Activated CD8-positive, alpha-beta T cell treated with anti-CD3 and anti-CD28 coated beads for 36 hours (primary cell): ENCODE measurements at regions not wholly inside any gene's neighbourhood (a gene's known extent, or its start where the extent isn't known, plus 50 kb on each side); places are given as distances from the start of the nearest gene placed in this dataset.

Source experiments
- ATAC-seq: fragments of 200-7000 bp; cut with Tn5 transposase; one replicate; pipeline ENCODE4 v1.10.0; 2021; ENCODE audit warnings: mild to moderate bottlenecking, moderate library complexity
- CTCF ChIA-PET: fragments of 350-600 bp; sonication (Branson Sonifier 250); formaldehyde crosslinking; loops from one replicate; lab custom pipeline; 2021; ENCODE audit warnings: antibody characterized with exemption; lab: Charles Lee
- POLR2A ChIA-PET: fragments of 350-600 bp; sonication (Branson Sonifier 250); formaldehyde crosslinking; loops from one replicate; lab custom pipeline; 2021; ENCODE audit warnings: antibody characterized with exemption; lab: Charles Lee
- DNase-seq: peaks from one replicate; pipeline ENCODE4 v3.0.0-alpha.2; 2020
- H3K27ac Mint-ChIP-seq: one replicate; pipeline ENCODE4 v1.8.0; 2021; ENCODE audit warnings: mild to moderate bottlenecking, mixed read lengths
- H3K27me3 Mint-ChIP-seq: one replicate; pipeline ENCODE4 v1.8.0; 2021; ENCODE audit warnings: mixed read lengths
- H3K36me3 Mint-ChIP-seq: one replicate; pipeline ENCODE4 v1.8.0; 2021; ENCODE audit warnings: low read depth, mixed read lengths
- H3K4me1 Mint-ChIP-seq: one replicate; pipeline ENCODE4 v1.8.0; 2021; ENCODE audit warnings: low read depth, mixed read lengths
- H3K4me3 Mint-ChIP-seq: one replicate; pipeline ENCODE4 v1.8.0; 2021; ENCODE audit warnings: mild to moderate bottlenecking, moderate library complexity, mixed read lengths
- H3K9me3 Mint-ChIP-seq: one replicate; pipeline ENCODE4 v1.8.0; 2021; ENCODE audit warnings: mixed read lengths
- CTCF ChIP-seq: fragments of 200-600 bp; IDR thresholded peaks from one replicate; pipeline ENCODE4 v1.8.0; 2022; ENCODE audit warnings: antibody characterized with exemption, mild to moderate bottlenecking
- intact Hi-C: fragments of 100-400 bp; cut with micrococcal nuclease; formaldehyde crosslinking; loops from one replicate; pipeline ENCODE4 v1.10.0; 2022

GRCh38 chr2:66121946-66122345 is 313.0 kb upstream of the MEIS1 start:
- no peaks in the 10 kb centered on the region for H3K27me3 Mint-ChIP-seq
- TF ChIP-seq CTCF: no peak
- no peak overlapping the region for H3K4me3 Mint-ChIP-seq
- no peaks in the 10 kb centered on the region for H3K4me1 Mint-ChIP-seq
- DNase-seq: no peak
- H3K9me3 Mint-ChIP-seq: no peaks in the 10 kb centered on the region
- CTCF ChIA-PET: no interaction called here
- no peak for ATAC-seq
- intact Hi-C loops: no loop called here
- no peak overlapping the region for H3K27ac Mint-ChIP-seq
- POLR2A ChIA-PET: no interaction called here
- H3K36me3 Mint-ChIP-seq: no peaks in the 10 kb centered on the region

GRCh38 chr2:66113988-66114625 is 320.8 kb upstream of the MEIS1 start:
- H3K36me3 Mint-ChIP-seq: no peaks in the 10 kb centered on the region
- no peak for TF ChIP-seq CTCF
- no peak overlapping the region for H3K4me3 Mint-ChIP-seq
- no peaks in the 10 kb centered on the region for H3K27me3 Mint-ChIP-seq
- intact Hi-C loops: no loop called here
- ChIA-PET POLR2A (no interaction called here), CTCF (interaction anchor here (0.6 kb wide), 1 partner anchor 462 kb away, joined by 3 read pairs; no protein-coding TSS in a partner anchor)
- H3K4me1 Mint-ChIP-seq: no peaks in the 10 kb centered on the region
- DNase-seq (no peak), ATAC-seq (no peak)
- H3K27ac Mint-ChIP-seq: no peak overlapping the region
- H3K9me3 Mint-ChIP-seq: no peaks in the 10 kb centered on the region

- no peak overlapping the region for H3K27ac Mint-ChIP-seq
- H3K27me3 Mint-ChIP-seq: no peaks in the 10 kb centered on the region
- peaks cover 2% of the 10 kb centered on the region for H3K9me3 Mint-ChIP-seq
- intact Hi-C loops: no loop called here
- DNase-seq: no peak
- CTCF ChIA-PET: no interaction called here
- POLR2A ChIA-PET: no interaction called here
- no peaks in the 10 kb centered on the region for H3K36me3 Mint-ChIP-seq
- no peaks in the 10 kb centered on the region for H3K4me1 Mint-ChIP-seq
- no peak for ATAC-seq
- TF ChIP-seq CTCF: no peak
- H3K4me3 Mint-ChIP-seq: no peak overlapping the region
Measured at GRCh38 chr2:66111706-66112105, 323.2 kb upstream of the MEIS1 start.

- no peak for TF ChIP-seq CTCF
- no peaks in the 10 kb centered on the region for H3K27me3 Mint-ChIP-seq
- H3K36me3 Mint-ChIP-seq: no peaks in the 10 kb centered on the region
- ATAC-seq: no peak
- ChIA-PET CTCF (no interaction called here), POLR2A (no interaction called here)
- H3K4me1 Mint-ChIP-seq: no peaks in the 10 kb centered on the region
- no peak for DNase-seq
- intact Hi-C loops: no loop called here
- no peak overlapping the region for H3K4me3 Mint-ChIP-seq
- peaks cover 2% of the 10 kb centered on the region for H3K9me3 Mint-ChIP-seq
- no peak overlapping the region for H3K27ac Mint-ChIP-seq
Measured at GRCh38 chr2:66110608-66111007, 324.3 kb upstream of the MEIS1 start.

- Mint-ChIP-seq H3K36me3 (no peaks in the 10 kb centered on the region), H3K9me3 (peaks cover 2% of the 10 kb centered on the region), H3K27ac (no peak overlapping the region), H3K4me1 (no peaks in the 10 kb centered on the region), H3K27me3 (no peaks in the 10 kb centered on the region), H3K4me3 (no peak overlapping the region)
- ATAC-seq (no peak), DNase-seq (no peak)
- no peak for TF ChIP-seq CTCF
- POLR2A ChIA-PET: no interaction called here
- CTCF ChIA-PET: no interaction called here
- intact Hi-C loops: no loop called here
Measured at GRCh38 chr2:66110086-66110485, 324.8 kb upstream of the MEIS1 start.
